Endothelial cell of umbilical vein (primary cell): ENCODE measurements at regions not wholly inside any gene's neighbourhood (a gene's known extent, or its start where the extent isn't known, plus 50 kb on each side); places are given as distances from the start of the nearest gene placed in this dataset.

ENCODE experiments used
- BruUV-seq: library from RNA; stranded (reverse); fragments of 400-500 nt; replicated peaks from 2 replicates; lab custom pipeline; 2021; lab: Mats Ljungman, UMichigan
- CTCF ChIA-PET: fragments of 300-600, 350-600 bp; sonication (Branson Sonifier 250); formaldehyde crosslinking; loops from one replicate; lab custom pipeline; 2021; ENCODE audit warnings: antibody characterized with exemption, inconsistent platforms; lab: Charles Lee
- POLR2A ChIA-PET: fragments of 300-600, 350-600 bp; sonication (Branson Sonifier 250); formaldehyde crosslinking; loops from one replicate; lab custom pipeline; 2021; ENCODE audit warnings: antibody characterized with exemption, inconsistent platforms; lab: Charles Lee
- DNase-seq: peaks from one replicate; pipeline ENCODE4 v3.0.0-alpha.2; 2011; ENCODE audit warnings: low read depth, low spot score
- FAIRE-seq: peaks from 2 replicates; lab custom pipeline; 2011; peaks lifted over from hg19 to GRCh38; lab: Jason Lieb, UNC
- H2AFZ ChIP-seq: 2 replicates; pipeline ENCODE4 v1.6.0; 2012; ENCODE audit warnings: low read depth, low read length, control low read depth, inconsistent platforms
- H3K27ac ChIP-seq: 2 replicates; pipeline ENCODE4 v1.5.1; 2011; ENCODE audit warnings: low read depth, mild to moderate bottlenecking, control low read depth, low read length, moderate library complexity; ENCODE audit not compliant: insufficient read depth
- H3K27me3 ChIP-seq, 2 experiments: 2 replicates each; pipeline versions ENCODE4 v1.6.0 to v1.6.1; 2011; ENCODE audit warnings: low read length in 2 of 2, mixed read lengths in 1 of 2; ENCODE audit not compliant: control insufficient read depth in 2 of 2, insufficient read depth in 2 of 2
- H3K36me3 ChIP-seq, 2 experiments: 2 replicates in 1 of 2; 3 replicates in 1 of 2; pipeline ENCODE4 v1.5.1; 2011; ENCODE audit warnings: low read length in 2 of 2, mild to moderate bottlenecking in 1 of 2, moderate library complexity in 1 of 2; ENCODE audit not compliant: control insufficient read depth in 2 of 2, insufficient read depth in 2 of 2; ENCODE audit errors: extremely low read depth in 1 of 2
- H3K4me1 ChIP-seq: 3 replicates; pipeline ENCODE4 v1.5.1; 2011; ENCODE audit warnings: mild to moderate bottlenecking, low read length; ENCODE audit not compliant: control insufficient read depth, insufficient read depth; ENCODE audit errors: extremely low read depth
- H3K4me2 ChIP-seq: 2 replicates; pipeline ENCODE4 v1.6.1; 2011; ENCODE audit warnings: low read length, control low read depth, mixed read lengths; ENCODE audit not compliant: insufficient read depth
- H3K4me3 ChIP-seq, 3 experiments: fragments of 200-600 bp in 1 of 3; sonication (generic), shearing (Covaris generic) in 1 of 3; replicated peaks in 1 of 3; 2 replicates each; pipeline ENCODE4 v1.5.1; 2011 to 2016; ENCODE audit warnings: control low read depth in 3 of 3, low read length in 3 of 3, mild to moderate bottlenecking in 2 of 3, inconsistent platforms in 1 of 3, low read depth in 1 of 3, moderate library complexity in 1 of 3; ENCODE audit not compliant: insufficient read depth in 1 of 3
- H3K79me2 ChIP-seq: 2 replicates; pipeline ENCODE4 v1.6.0; 2012; ENCODE audit warnings: low read length, inconsistent platforms; ENCODE audit not compliant: control insufficient read depth, insufficient read depth
- H3K9ac ChIP-seq: replicated peaks from 2 replicates; pipeline ENCODE3; 2011; ENCODE audit warnings: low read length, control low read depth; ENCODE audit not compliant: insufficient read depth; ENCODE audit errors: extremely low read depth
- H3K9me1 ChIP-seq: replicated peaks from 3 replicates; pipeline ENCODE4 v1.6.0; 2011; ENCODE audit warnings: mild to moderate bottlenecking, low read length; ENCODE audit not compliant: control insufficient read depth, insufficient read depth; ENCODE audit errors: extremely low read depth
- H3K9me3 ChIP-seq: replicated peaks from 2 replicates; pipeline ENCODE4 v1.5.1; 2012; ENCODE audit warnings: low read length, inconsistent platforms; ENCODE audit not compliant: control insufficient read depth, insufficient read depth
- H4K20me1 ChIP-seq: replicated peaks from 2 replicates; pipeline ENCODE3; 2011; ENCODE audit warnings: mild to moderate bottlenecking, low read length; ENCODE audit not compliant: control insufficient read depth, insufficient read depth; ENCODE audit errors: extremely low read depth
- EZH2 ChIP-seq: IDR thresholded peaks from 2 replicates; pipeline ENCODE4 v1.6.1; 2012; ENCODE audit warnings: borderline replicate concordance, low read depth, mild to moderate bottlenecking, moderate library complexity, low read length, inconsistent platforms; ENCODE audit not compliant: severe bottlenecking
- FOS ChIP-seq: IDR thresholded peaks from 2 replicates; pipeline ENCODE4 v1.6.1; 2011; ENCODE audit warnings: mild to moderate bottlenecking, low read length, moderate library complexity, borderline replicate concordance; ENCODE audit not compliant: insufficient read depth
- GATA2 ChIP-seq: IDR thresholded peaks from 2 replicates; pipeline ENCODE4 v1.7.0; 2011; ENCODE audit warnings: low read depth, mild to moderate bottlenecking, moderate library complexity, mixed read lengths, low read length; ENCODE audit not compliant: insufficient read length, insufficient read depth
- JUN ChIP-seq: IDR thresholded peaks from 2 replicates; pipeline ENCODE4 v1.6.1; 2011; ENCODE audit warnings: borderline replicate concordance, low read depth; ENCODE audit not compliant: insufficient read length, insufficient read depth
- MYC ChIP-seq: IDR thresholded peaks from one replicate; pipeline ENCODE4 v1.6.1; 2011; ENCODE audit warnings: mild to moderate bottlenecking, low read depth, low read length
- POLR2A ChIP-seq: IDR thresholded peaks from 2 replicates; pipeline ENCODE4 v1.6.1; 2012; ENCODE audit warnings: low read depth, mild to moderate bottlenecking, control low read depth, low read length
- POLR2AphosphoS5 ChIP-seq: IDR thresholded peaks from 2 replicates; pipeline ENCODE4 v1.6.1; 2012; ENCODE audit warnings: low read depth, mild to moderate bottlenecking, control low read depth, low read length, moderate library complexity; ENCODE audit not compliant: insufficient read depth
- dilution Hi-C: fragments of 300-500 bp; cut with MboI; formaldehyde crosslinking; loops from one replicate; pipeline ENCODE4 v1.15.0; 2019; ENCODE audit warnings: low sequenced_read_pairs; ENCODE audit not compliant: extremely low pct_ligation_motif_present
- intact Hi-C: fragments of 100-400 bp; cut with micrococcal nuclease; formaldehyde crosslinking; loops from one replicate; pipeline ENCODE4 v1.10.0; 2022
- TF ChIP-seq, protein P1 (sequence below), 2 donors: IDR thresholded peaks; 1 replicate in 1 of 2; 2 replicates in 1 of 2; pipeline ENCODE4 v1.5.1; 2011; ENCODE audit warnings: low read length in 2 of 2, mild to moderate bottlenecking in 2 of 2, moderate library complexity in 2 of 2, control low read depth in 1 of 2, inconsistent platforms in 1 of 2, low read depth in 1 of 2; ENCODE audit not compliant: insufficient read depth in 1 of 2; ENCODE audit errors: extremely low read depth in 1 of 2
- TF ChIP-seq, protein P2 (sequence below): IDR thresholded peaks from 2 replicates; pipeline ENCODE4 v1.6.1; 2011; ENCODE audit not compliant: insufficient read depth, insufficient read length

DNA sequence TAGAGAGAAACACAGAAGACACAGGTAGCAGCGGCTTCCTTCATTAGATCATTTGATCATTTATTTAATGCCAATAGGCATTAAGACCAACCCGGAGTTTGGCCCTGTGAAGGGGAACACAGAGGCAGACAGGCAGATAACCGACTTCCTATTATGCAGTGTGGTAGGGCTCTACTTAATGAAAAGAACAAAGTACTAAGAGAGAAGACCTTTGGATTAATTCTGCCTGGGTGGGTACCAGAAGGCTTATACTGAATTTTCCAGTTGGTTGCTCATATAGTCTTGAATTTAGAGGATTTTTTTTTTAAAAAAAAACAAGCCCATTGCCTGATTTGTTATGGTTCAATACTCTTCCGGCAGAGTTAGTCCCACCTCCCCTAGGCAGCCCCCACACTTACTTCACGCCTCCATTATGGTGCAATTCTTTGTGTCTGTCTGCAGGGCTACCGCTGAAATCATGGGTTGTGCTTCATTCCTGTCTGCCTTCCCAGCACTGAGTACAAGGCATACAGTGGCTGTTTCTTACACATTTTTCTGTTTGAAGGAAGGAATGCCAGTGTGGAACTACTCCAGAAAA is 244.3 kb upstream of the APCDD1 start:
- Histone ChIP-seq H3K36me3 (no peaks in the 10 kb centered on the region), H3K79me2 (no peaks in the 10 kb centered on the region), H2AFZ (no peak overlapping the region), H3K27me3 (peaks cover 0 to 2% of the 10 kb centered on the region in 2 experiments), H3K9ac (no peak overlapping the region), H3K4me2 (no peak overlapping the region), H4K20me1 (no peaks in the 10 kb centered on the region), H3K4me1 (no peaks in the 10 kb centered on the region), H3K4me3 (no peak overlapping the region), H3K9me3 (no peaks in the 10 kb centered on the region), H3K27ac (no peak overlapping the region), H3K9me1 (no peaks in the 10 kb centered on the region)
- DNase-seq (no peak), FAIRE-seq (no peak)
- no peak for TF ChIP-seq GATA2
- TF ChIP-seq, protein P1, sequence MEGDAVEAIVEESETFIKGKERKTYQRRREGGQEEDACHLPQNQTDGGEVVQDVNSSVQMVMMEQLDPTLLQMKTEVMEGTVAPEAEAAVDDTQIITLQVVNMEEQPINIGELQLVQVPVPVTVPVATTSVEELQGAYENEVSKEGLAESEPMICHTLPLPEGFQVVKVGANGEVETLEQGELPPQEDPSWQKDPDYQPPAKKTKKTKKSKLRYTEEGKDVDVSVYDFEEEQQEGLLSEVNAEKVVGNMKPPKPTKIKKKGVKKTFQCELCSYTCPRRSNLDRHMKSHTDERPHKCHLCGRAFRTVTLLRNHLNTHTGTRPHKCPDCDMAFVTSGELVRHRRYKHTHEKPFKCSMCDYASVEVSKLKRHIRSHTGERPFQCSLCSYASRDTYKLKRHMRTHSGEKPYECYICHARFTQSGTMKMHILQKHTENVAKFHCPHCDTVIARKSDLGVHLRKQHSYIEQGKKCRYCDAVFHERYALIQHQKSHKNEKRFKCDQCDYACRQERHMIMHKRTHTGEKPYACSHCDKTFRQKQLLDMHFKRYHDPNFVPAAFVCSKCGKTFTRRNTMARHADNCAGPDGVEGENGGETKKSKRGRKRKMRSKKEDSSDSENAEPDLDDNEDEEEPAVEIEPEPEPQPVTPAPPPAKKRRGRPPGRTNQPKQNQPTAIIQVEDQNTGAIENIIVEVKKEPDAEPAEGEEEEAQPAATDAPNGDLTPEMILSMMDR (IDR thresholded peaks at IDR 0.05; ENCODE audit: extremely low read depth in 1 of 2, insufficient read depth in 1 of 2, low read depth in 1 of 2, low read length in 2 of 2): no peak
- TF ChIP-seq JUN: no peak
- TF ChIP-seq POLR2AphosphoS5: no peak
- no peak for TF ChIP-seq MYC
- no peak for TF ChIP-seq POLR2A
- TF ChIP-seq, protein P2, sequence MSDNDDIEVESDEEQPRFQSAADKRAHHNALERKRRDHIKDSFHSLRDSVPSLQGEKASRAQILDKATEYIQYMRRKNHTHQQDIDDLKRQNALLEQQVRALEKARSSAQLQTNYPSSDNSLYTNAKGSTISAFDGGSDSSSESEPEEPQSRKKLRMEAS: no peak
- TF ChIP-seq EZH2: no peak
- no peak for TF ChIP-seq FOS
- ChIA-PET POLR2A (no interaction called here), CTCF (no interaction called here)
- intact Hi-C loops (no loop called here), dilution Hi-C loops (no loop called here)
- no TSS peak for BruUV-seq
